PC-9 (cell line): ENCODE measurements at regions not wholly inside any gene's neighbourhood (a gene's known extent, or its start where the extent isn't known, plus 50 kb on each side); places are given as distances from the start of the nearest gene placed in this dataset.

Source experiments
- EZH2 ChIP-seq: fragments of 200-600 bp; sonication (generic); IDR thresholded peaks from 2 replicates; pipeline ENCODE4 v1.8.0; 2017; ENCODE audit warnings: antibody characterized with exemption, low read depth
- TF ChIP-seq, protein P1 (sequence below): fragments of 200-600 bp; sonication (generic); conservative IDR thresholded peaks from 2 replicates; pipeline ENCODE4 v1.6.1; 2017; ENCODE audit warnings: mixed run types, antibody characterized with exemption, mild to moderate bottlenecking, moderate library complexity

DNA sequence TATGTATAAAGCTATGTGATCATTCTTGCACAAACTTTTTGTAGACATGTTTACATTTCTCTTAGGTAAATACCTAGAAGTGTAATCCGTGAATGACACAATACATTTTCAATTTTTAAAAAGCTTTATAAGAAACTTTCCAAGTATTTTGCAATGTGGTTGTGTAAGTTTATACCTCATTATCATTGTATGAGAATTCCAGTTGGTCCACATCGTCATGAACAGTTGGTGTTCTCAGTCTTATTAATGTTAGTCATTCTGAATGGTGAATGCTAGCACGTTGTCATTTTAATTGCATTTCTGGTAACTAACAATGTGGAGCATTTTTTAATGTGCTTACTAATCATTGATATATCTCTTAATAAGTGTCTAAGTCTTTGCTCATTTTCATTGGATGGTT, 116.5 kb upstream of the F13A1 start:
- TF ChIP-seq, protein P1, sequence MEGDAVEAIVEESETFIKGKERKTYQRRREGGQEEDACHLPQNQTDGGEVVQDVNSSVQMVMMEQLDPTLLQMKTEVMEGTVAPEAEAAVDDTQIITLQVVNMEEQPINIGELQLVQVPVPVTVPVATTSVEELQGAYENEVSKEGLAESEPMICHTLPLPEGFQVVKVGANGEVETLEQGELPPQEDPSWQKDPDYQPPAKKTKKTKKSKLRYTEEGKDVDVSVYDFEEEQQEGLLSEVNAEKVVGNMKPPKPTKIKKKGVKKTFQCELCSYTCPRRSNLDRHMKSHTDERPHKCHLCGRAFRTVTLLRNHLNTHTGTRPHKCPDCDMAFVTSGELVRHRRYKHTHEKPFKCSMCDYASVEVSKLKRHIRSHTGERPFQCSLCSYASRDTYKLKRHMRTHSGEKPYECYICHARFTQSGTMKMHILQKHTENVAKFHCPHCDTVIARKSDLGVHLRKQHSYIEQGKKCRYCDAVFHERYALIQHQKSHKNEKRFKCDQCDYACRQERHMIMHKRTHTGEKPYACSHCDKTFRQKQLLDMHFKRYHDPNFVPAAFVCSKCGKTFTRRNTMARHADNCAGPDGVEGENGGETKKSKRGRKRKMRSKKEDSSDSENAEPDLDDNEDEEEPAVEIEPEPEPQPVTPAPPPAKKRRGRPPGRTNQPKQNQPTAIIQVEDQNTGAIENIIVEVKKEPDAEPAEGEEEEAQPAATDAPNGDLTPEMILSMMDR: no peak
- no peak for TF ChIP-seq EZH2
